ENCODE measurements at regions not wholly inside any gene's neighbourhood (a gene's known extent, or its start where the extent isn't known, plus 50 kb on each side); places are given as distances from the start of the nearest gene placed in this dataset.

GRCh38 chr7:54080525-54080924 is 461.6 kb upstream of the VSTM2A start:
- Histone ChIP-seq H3F3A (ENCODE audit: low read length, unreplicated experiment) (no peaks in the 10 kb centered on the region), H3K79me2 (ENCODE audit: low read length) (no peaks in the 10 kb centered on the region), H3K27me3 (ENCODE audit: low read length) (no peaks in the 10 kb centered on the region), H3K4me3 (ENCODE audit: low read length) (no peak overlapping the region), H3K4me2 (ENCODE audit: low read length) (no peak overlapping the region), H3K9ac (ENCODE audit: low read length) (no peak overlapping the region), H3K9me3 (ENCODE audit: low read length) (no peaks in the 10 kb centered on the region), H3K36me3 (ENCODE audit: low read depth, low read length) (no peaks in the 10 kb centered on the region), H4K20me1 (ENCODE audit: low read length) (no peaks in the 10 kb centered on the region), H3K9me2 (replicated peaks; ENCODE audit: low read length) (no peaks in the 10 kb centered on the region), H3K27ac (ENCODE audit: low read length) (no peak overlapping the region), H3K4me1 (ENCODE audit: insufficient read depth, low read length) (0 out of 2 replicates have a peak, but pooled peaks cover 10% of the 10 kb centered on the region), H2AFZ (ENCODE audit: low read length) (no peak overlapping the region)
- no peak for DNase-seq
- CTCF ChIA-PET = no interaction called here
- ATAC-seq = no peak
- intact Hi-C loops (cut with micrococcal nuclease) = no loop called here
- no TSS peak for BruUV-seq (replicated peaks)
- TF ChIP-seq EZH2phosphoT487 (IDR thresholded peaks at IDR 0.05; ENCODE audit: borderline replicate concordance, low read length) = no peak
- TF ChIP-seq EZH2 (IDR thresholded peaks at IDR 0.05; ENCODE audit: low read length, unreplicated experiment) = no peak
- no peak for TF ChIP-seq CTCF (conservative IDR thresholded peaks at IDR 0.05; ENCODE audit: low read depth, low read length)
- POLR2A ChIA-PET (ENCODE audit: unreplicated experiment) = no interaction called here

GRCh38 chr7:54080971-54081370 is 461.2 kb upstream of the VSTM2A start:
- DNase-seq (no peak), ATAC-seq (no peak)
- Histone ChIP-seq H3K79me2 (ENCODE audit: low read length) (no peaks in the 10 kb centered on the region), H3K9me3 (ENCODE audit: low read length) (no peaks in the 10 kb centered on the region), H3K36me3 (ENCODE audit: low read depth, low read length) (no peaks in the 10 kb centered on the region), H2AFZ (ENCODE audit: low read length) (no peak overlapping the region), H3K4me2 (ENCODE audit: low read length) (no peak overlapping the region), H3K9me2 (replicated peaks; ENCODE audit: low read length) (no peaks in the 10 kb centered on the region), H3K9ac (ENCODE audit: low read length) (no peak overlapping the region), H4K20me1 (ENCODE audit: low read length) (no peaks in the 10 kb centered on the region), H3K4me1 (ENCODE audit: insufficient read depth, low read length) (0 out of 2 replicates have a peak, but pooled peaks cover 10% of the 10 kb centered on the region), H3K4me3 (ENCODE audit: low read length) (no peak overlapping the region), H3F3A (ENCODE audit: low read length, unreplicated experiment) (no peaks in the 10 kb centered on the region), H3K27me3 (ENCODE audit: low read length) (no peaks in the 10 kb centered on the region), H3K27ac (ENCODE audit: low read length) (no peak overlapping the region)
- intact Hi-C loops (cut with micrococcal nuclease) = no loop called here
- POLR2A ChIA-PET (ENCODE audit: unreplicated experiment) = no interaction called here
- no TSS peak for BruUV-seq (replicated peaks)
- CTCF ChIA-PET = no interaction called here
- TF ChIP-seq EZH2phosphoT487 (IDR thresholded peaks at IDR 0.05; ENCODE audit: borderline replicate concordance, low read length) (no peak), EZH2 (IDR thresholded peaks at IDR 0.05; ENCODE audit: low read length, unreplicated experiment) (no peak), CTCF (conservative IDR thresholded peaks at IDR 0.05; ENCODE audit: low read depth, low read length) (no peak)

- intact Hi-C loops (cut with micrococcal nuclease) = no loop called here
- H3K4me2 ChIP-seq (ENCODE audit: low read length) = no peak overlapping the region
- DNase-seq = no peak
- ChIA-PET CTCF (no interaction called here), POLR2A (ENCODE audit: unreplicated experiment) (no interaction called here)
- no peaks in the 10 kb centered on the region for H3K79me2 ChIP-seq (ENCODE audit: low read length)
- H3K9me3 ChIP-seq (ENCODE audit: low read length) = no peaks in the 10 kb centered on the region
- H3K4me1 ChIP-seq (ENCODE audit: insufficient read depth, low read length) = no peaks in the 10 kb centered on the region
- no peak for ATAC-seq
- H3F3A ChIP-seq (ENCODE audit: low read length, unreplicated experiment) = no peaks in the 10 kb centered on the region
- no peak overlapping the region for H3K4me3 ChIP-seq (ENCODE audit: low read length)
- no peaks in the 10 kb centered on the region for H3K9me2 ChIP-seq (replicated peaks; ENCODE audit: low read length)
- no peaks in the 10 kb centered on the region for H3K27me3 ChIP-seq (ENCODE audit: low read length)
- H3K9ac ChIP-seq (ENCODE audit: low read length) = no peak overlapping the region
- no peak overlapping the region for H3K27ac ChIP-seq (ENCODE audit: low read length)
- no peak overlapping the region for H2AFZ ChIP-seq (ENCODE audit: low read length)
- H3K36me3 ChIP-seq (ENCODE audit: low read depth, low read length) = no peaks in the 10 kb centered on the region
- H4K20me1 ChIP-seq (ENCODE audit: low read length) = no peaks in the 10 kb centered on the region
- BruUV-seq (replicated peaks) = no TSS peak
- TF ChIP-seq CTCF (conservative IDR thresholded peaks at IDR 0.05; ENCODE audit: low read depth, low read length) = no peak
- no peak for TF ChIP-seq EZH2 (IDR thresholded peaks at IDR 0.05; ENCODE audit: low read length, unreplicated experiment)
- TF ChIP-seq EZH2phosphoT487 (IDR thresholded peaks at IDR 0.05; ENCODE audit: borderline replicate concordance, low read length) = no peak
These were observed 457.8 kb upstream of the VSTM2A start for GRCh38 chr7:54084340-54084739.
